ENCODE measurements at regions not wholly inside any gene's neighbourhood (a gene's known extent, or its start where the extent isn't known, plus 50 kb on each side); places are given as distances from the start of the nearest gene placed in this dataset.
"Not testable (repeated sequence)": the region's sequence is repeated elsewhere in the genome, so short reads cannot be mapped to it uniquely, and the experiment has no call there.

DNA sequence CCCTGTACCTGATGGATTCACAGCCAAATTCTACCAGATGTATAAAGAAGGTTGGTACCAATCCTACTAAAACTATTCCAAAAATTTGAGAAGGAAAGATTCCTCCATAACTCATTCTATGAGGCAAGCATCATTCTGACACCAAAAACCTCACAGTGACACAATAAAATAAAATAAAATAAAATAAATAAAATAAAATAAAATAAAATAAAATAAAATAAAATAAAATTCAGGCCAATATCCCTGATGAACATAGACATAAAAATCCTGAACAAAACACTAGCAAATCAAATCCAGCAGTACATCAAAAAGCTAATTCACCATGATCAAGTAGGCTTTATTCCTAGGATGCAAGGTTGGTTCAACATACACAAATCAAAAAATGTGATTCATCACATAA lies 108.1 kb downstream of the PROX1 start:
- not testable (repeated sequence) for DNase-seq

- no peak for DNase-seq
These were observed 113.5 kb downstream of the PROX1 start for GRCh38 chr1:214101246-214101645.

DNA sequence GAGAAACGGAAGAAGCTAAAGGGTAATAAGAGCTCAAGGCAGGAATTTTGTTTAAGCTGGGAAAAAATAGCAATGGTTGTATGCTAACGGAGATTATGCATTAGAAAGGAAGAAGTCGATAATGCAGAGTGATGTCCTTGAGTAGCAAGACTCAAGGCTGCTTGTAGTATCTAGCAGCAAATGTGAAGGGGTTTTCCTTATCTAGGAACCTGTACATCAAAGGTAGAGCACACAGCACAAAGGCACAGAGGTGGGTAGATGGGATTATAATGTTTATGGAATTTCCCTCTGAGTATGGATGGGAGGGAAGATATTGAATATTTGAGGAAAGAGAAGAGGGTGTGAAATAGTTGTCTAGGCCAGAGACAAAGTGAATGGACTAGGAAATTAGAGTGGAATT lies 114.1 kb downstream of the PROX1 start:
- DNase-seq: no peak

- DNase-seq: no peak
These were observed 115.1 kb downstream of the PROX1 start for GRCh38 chr1:214102907-214103306.

GRCh38 chr1:214103778-214104177 lies 116.0 kb downstream of the PROX1 start:
- DNase-seq: no peak

GRCh38 chr1:214106375-214106774 lies 118.6 kb downstream of the PROX1 start:
- DNase-seq: no peak

- no peak for DNase-seq
These were observed 119.7 kb downstream of the PROX1 start for GRCh38 chr1:214107322-214108096.

DNA sequence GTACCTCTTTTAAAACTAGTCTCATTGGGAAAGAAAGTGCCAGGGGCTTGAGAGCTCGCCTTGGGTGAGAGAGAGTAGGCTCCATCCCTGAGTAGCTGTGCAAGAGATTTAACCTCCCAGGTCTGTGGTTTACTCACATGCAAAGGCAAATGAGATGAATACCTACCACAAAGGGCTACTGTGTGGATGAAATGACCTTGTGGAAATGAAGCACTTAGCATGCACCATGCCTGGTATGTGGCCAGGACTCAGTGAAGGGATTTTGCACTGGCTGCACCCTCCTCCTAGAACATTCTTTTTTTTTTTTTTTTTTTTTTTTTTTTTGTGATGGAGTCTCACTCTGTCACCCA lies 120.3 kb downstream of the PROX1 start:
- no peak for DNase-seq

- no peak for DNase-seq
These were observed 124.0 kb downstream of the PROX1 start for GRCh38 chr1:214111796-214112195.

DNA sequence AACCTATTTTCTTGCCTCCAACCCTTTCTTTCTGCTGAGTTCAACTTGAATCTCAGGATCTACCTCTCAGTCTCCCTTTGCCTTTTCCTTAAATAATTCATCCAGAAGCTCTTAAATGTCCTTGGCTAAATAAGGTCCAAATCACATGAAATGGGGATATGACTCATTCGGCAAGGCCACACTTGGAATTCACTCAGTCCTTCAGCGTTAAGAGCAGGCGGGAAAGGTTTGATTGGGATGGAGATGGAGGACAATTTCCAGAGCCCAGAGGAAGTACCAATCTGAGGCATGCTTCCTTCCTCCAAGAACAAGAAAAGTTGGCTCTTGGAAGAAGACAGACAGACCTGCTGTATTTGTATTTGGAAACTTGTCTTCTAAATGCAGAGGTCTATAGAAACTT lies 128.5 kb downstream of the PROX1 start:
- DNase-seq: no peak

GRCh38 chr1:214117780-214118179 lies 130.0 kb downstream of the PROX1 start:
- no peak for DNase-seq

GRCh38 chr1:214120191-214120590 lies 132.4 kb downstream of the PROX1 start:
- DNase-seq: no peak

- DNase-seq: no peak
These were observed 133.2 kb downstream of the PROX1 start for GRCh38 chr1:214120951-214121350.

DNA sequence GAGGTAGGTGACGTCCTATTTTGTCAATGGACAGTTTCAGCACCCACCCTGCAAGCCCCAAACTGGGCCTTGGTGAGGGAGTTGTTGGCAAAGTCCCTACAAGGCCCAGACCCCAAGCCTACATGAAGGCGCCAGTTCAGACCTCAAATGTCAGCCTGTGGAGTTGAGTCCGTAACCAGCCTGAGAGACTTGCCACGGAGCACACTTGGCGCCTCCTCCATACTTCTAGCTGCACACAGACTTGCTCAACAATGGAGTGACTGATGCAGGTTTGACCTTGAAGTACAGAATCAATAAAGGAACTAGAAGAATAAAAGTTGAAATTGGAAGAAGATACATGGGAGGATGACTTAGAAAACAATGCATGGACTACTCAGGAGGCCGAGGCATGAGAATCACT lies 134.3 kb downstream of the PROX1 start:
- no peak for DNase-seq

DNA sequence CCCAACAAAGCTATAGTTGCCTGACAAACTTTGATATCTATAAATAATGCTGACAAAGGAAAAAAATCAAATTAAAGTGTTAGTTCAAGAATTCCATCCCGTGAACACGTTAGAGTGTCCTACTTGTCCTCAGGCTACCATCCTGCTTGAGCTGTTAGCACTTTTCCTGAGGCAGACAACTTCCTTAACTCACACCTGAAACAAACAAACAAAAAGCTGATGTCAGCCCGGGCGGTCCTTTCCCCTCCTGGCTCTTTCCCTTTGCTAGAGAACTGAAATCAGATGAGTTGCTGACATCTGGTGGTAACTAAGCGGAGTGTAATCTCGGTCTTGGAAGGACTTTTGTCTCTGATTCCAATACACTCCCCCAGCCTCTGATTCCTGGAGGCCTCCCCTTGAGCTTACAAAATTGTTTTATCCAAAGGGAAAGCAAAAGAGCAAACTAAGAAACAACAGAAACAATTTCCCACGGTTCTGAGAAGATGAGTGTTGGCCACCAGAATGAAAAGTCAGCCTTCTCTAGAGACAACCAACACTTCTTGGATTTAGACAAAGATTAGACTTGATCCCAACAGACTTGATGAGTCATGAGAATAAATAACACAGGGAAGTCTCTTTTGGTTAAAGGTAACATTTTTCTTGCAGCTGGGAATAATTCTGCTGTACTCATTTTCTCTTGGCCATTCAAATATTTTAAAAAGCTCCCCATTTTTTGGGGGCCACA lies 135.4 kb downstream of the PROX1 start:
- DNase-seq: no peak

- no peak for DNase-seq
These were observed 136.6 kb downstream of the PROX1 start for GRCh38 chr1:214124281-214124805.

GRCh38 chr1:214124915-214125314 lies 137.1 kb downstream of the PROX1 start:
- no peak for DNase-seq

DNA sequence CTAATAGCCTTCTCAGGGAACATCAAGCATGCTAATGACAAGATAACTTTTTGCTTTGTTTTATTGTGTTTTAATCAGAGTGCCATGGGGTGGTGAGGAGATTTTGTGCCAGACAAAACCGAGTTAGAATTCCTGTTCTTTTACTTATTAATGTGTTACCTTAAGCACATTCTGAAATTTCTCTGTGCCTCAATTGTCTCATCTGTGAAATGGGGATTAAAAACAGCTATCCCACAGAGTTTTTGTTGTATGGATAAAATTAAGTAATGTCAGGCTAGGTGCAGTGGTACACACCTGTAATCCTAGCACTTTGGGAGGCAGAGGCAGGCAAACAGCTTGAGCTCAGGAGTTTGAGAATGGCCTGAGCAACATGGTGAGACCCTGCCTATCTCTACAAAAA lies 138.0 kb downstream of the PROX1 start:
- no peak for DNase-seq

GRCh38 chr1:214126697-214127146 lies 138.9 kb downstream of the PROX1 start:
- no peak for DNase-seq

GRCh38 chr1:214127705-214128104 lies 139.9 kb downstream of the PROX1 start:
- DNase-seq: no peak

DNA sequence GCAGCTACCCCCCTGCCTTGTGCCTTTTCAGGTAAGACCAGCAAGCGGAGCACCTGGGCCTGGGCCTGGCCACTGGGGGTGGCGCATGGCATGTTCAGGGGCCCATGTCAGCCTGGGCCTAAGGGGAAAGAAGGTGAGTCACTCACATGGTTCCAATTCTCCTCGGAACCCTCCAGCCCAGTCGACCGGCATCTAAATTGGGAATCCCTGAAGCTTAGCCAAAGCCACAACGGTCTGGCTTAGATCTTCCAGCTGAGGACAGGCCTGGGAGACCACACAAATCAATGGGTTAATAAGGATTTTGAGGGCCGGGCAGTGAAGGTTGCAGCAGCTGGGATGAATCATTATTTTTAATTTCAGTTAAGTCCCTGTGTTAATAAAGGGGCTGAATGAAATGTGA lies 145.1 kb upstream of the SMYD2 start:
- no peak for DNase-seq

DNA sequence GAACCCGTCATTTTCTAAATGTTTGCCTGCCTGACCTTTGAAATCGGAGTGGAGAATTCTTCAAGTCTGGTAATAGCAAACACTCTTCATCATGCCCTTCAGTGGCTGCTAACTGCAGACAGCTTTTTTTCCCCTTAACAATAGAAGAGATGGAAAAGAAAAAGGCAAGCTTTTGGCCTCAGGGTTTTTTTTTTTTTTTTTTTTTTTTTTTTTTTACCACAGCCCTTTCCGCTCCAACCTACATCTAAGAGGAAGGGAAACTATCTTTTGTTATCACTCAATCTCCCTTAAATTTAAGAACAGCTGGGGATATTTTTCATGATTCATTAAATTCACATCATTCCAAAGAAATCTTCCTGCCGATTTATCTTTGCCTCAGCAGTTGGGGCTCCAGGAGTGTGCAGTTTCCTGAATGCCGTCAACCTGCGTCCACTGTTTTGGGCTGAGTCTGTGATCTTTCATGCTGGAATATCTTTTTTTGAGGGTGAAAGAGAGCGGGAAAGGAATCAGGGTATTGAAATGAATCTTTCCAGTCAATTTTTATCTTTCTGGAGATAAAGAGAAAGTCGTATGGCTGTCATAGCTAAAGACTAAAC lies 144.5 kb upstream of the SMYD2 start:
- no peak for DNase-seq

GRCh38 chr1:214141486-214141885 lies 139.5 kb upstream of the SMYD2 start:
- DNase-seq: no peak
